Heart left ventricle (tissue), 13 donors: ENCODE measurements at regions not wholly inside any gene's neighbourhood (a gene's known extent, or its start where the extent isn't known, plus 50 kb on each side); places are given as distances from the start of the nearest gene placed in this dataset.

Experiments used
- POLR2A ChIP-seq, 2 donors: fragments of 450-650 bp; IDR thresholded peaks; one replicate each; pipeline ENCODE4 v1.6.1; 2017; ENCODE audit warnings: antibody characterized with exemption in 2 of 2, mild to moderate bottlenecking in 2 of 2, moderate library complexity in 2 of 2
- TF ChIP-seq, protein P1 (sequence below), 12 donors: fragments of 200-600 bp; sonication (generic) in 4 of 12; IDR thresholded peaks; one replicate each; pipeline versions ENCODE4 v1.5.0 to v1.8.0; 2018 to 2022; ENCODE audit warnings: antibody characterized with exemption in 12 of 12, mild to moderate bottlenecking in 5 of 12
- donor health status: ischemic (EF 13 %, LVEDD 7.1; RV severe dilation, severe dysfunction).
- donor health status: DM: no; HTN: yes; CAD: no.
- donor health status: DM: no; HTN: no; CAD: no.
- donor health status: ischemic (EF 25% LVEDD 6.9; RV normal size, moderate dysfunction).
- donor health status: ischemic (EF 25% LVEDD 5.7; RV mildly dilated, moderate dysfunction).
- donor health status: ischemic (EF 35%, LVEDD 5.7; RV mildly dilated, moderate dysfunction).
- donor health status: nonischemic (EF 11% LVEDD 7.7; RV severe dilation, severe dysfunction).
- donor health status: DM: yes; HTN: yes; CAD: no.
- donor health status: PGD.
- donor health status: ischemic (EF 29% LVEDD 5.4; RV normal size, mild dysfunction).
- donor health status: nonischemic (EF 23%, LVEDD 6.1; RV moderate dilation, normal function).

DNA sequence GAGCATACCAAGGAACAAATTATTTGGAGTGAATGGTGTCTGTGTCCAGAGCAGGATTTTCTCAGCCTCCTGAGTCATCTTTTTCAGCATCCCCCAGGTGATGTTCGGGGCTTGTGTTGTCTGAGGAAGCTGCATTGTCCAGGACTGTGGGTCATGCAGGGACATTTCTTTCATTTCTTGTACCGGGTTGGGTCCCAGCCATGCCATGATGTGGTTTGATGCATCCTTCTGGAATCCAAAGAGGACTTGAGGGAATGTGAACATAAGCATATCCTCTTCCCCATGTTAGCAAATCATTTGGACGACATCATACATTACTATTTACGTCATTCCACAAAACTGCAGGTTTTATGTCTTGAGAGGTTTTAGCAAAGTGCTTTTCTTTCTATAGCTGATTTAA lies 797.8 kb downstream of the CCDC85A start:
- TF ChIP-seq, protein P1, sequence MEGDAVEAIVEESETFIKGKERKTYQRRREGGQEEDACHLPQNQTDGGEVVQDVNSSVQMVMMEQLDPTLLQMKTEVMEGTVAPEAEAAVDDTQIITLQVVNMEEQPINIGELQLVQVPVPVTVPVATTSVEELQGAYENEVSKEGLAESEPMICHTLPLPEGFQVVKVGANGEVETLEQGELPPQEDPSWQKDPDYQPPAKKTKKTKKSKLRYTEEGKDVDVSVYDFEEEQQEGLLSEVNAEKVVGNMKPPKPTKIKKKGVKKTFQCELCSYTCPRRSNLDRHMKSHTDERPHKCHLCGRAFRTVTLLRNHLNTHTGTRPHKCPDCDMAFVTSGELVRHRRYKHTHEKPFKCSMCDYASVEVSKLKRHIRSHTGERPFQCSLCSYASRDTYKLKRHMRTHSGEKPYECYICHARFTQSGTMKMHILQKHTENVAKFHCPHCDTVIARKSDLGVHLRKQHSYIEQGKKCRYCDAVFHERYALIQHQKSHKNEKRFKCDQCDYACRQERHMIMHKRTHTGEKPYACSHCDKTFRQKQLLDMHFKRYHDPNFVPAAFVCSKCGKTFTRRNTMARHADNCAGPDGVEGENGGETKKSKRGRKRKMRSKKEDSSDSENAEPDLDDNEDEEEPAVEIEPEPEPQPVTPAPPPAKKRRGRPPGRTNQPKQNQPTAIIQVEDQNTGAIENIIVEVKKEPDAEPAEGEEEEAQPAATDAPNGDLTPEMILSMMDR (IDR thresholded peaks at IDR 0.05) = no peak
- no peak for TF ChIP-seq POLR2A (IDR thresholded peaks at IDR 0.05)
